Tongue (tissue), 1 donor: ENCODE measurements at regions not wholly inside any gene's neighbourhood (a gene's known extent, or its start where the extent isn't known, plus 50 kb on each side); places are given as distances from the start of the nearest gene placed in this dataset.
"Not testable (repeated sequence)": the region's sequence is repeated elsewhere in the genome, so short reads cannot be mapped to it uniquely, and the experiment has no call there.

Source experiments
- DNase-seq: peaks from one replicate; pipeline ENCODE4 v3.0.0-alpha.2; 2015

- DNase-seq = not testable (repeated sequence)
Measured at GRCh38 chr5:97234380-97234779, 51.3 kb upstream of the RIOK2 start.

- DNase-seq = peak; percentile 61
Measured at GRCh38 chr5:97242341-97242740, 59.3 kb upstream of the RIOK2 start.

GRCh38 chr5:97243353-97243752 lies 60.3 kb upstream of the RIOK2 start:
- peak; percentile 71 for DNase-seq

- no peak for DNase-seq
Measured at GRCh38 chr5:97245386-97245785, 62.3 kb upstream of the RIOK2 start.

GRCh38 chr5:97250113-97250512 lies 67.1 kb upstream of the RIOK2 start:
- no peak for DNase-seq

- no peak for DNase-seq
Measured at GRCh38 chr5:97266076-97266475, 83.0 kb upstream of the RIOK2 start.

GRCh38 chr5:97266576-97266975 lies 83.5 kb upstream of the RIOK2 start:
- peak; percentile 60 for DNase-seq

GRCh38 chr5:97267767-97268166 lies 84.7 kb upstream of the RIOK2 start:
- no peak for DNase-seq

- no peak for DNase-seq
Measured at GRCh38 chr5:97276474-97277120, 93.5 kb upstream of the RIOK2 start.

- no peak for DNase-seq
Measured at GRCh38 chr5:97281257-97281656, 98.2 kb upstream of the RIOK2 start.

- DNase-seq = peak; percentile 47
Measured at GRCh38 chr5:97297063-97297703, 114.1 kb upstream of the RIOK2 start.

- DNase-seq = no peak
Measured at GRCh38 chr5:97297704-97298091, 114.7 kb upstream of the RIOK2 start.

- DNase-seq = not testable (repeated sequence)
Measured at GRCh38 chr5:97301181-97301580, 118.1 kb upstream of the RIOK2 start.

GRCh38 chr5:97338729-97339128 lies 155.7 kb upstream of the RIOK2 start:
- DNase-seq = no peak

- DNase-seq = no peak
Measured at GRCh38 chr5:97355775-97356174, 172.7 kb upstream of the RIOK2 start.

GRCh38 chr5:97363577-97363976 lies 180.5 kb upstream of the RIOK2 start:
- DNase-seq = no peak

- peak; percentile 9 for DNase-seq
Measured at GRCh38 chr5:97364731-97365130, 181.7 kb upstream of the RIOK2 start.

GRCh38 chr5:97365163-97365845 lies 182.3 kb upstream of the RIOK2 start:
- no peak for DNase-seq

- no peak for DNase-seq
Measured at GRCh38 chr5:97365918-97366317, 182.9 kb upstream of the RIOK2 start.

- DNase-seq = no peak
Measured at GRCh38 chr5:97375959-97376358, 192.9 kb upstream of the RIOK2 start.

GRCh38 chr5:97377582-97377981 lies 194.5 kb upstream of the RIOK2 start:
- no peak for DNase-seq

- no peak for DNase-seq
Measured at GRCh38 chr5:97383996-97384395, 200.9 kb upstream of the RIOK2 start.

GRCh38 chr5:97388794-97389193 lies 205.7 kb upstream of the RIOK2 start:
- DNase-seq = no peak

GRCh38 chr5:97400537-97400936 lies 217.5 kb upstream of the RIOK2 start:
- no peak for DNase-seq
